SH-SY5Y (cell line): ENCODE measurements at regions not wholly inside any gene's neighbourhood (a gene's known extent, or its start where the extent isn't known, plus 50 kb on each side); places are given as distances from the start of the nearest gene placed in this dataset.

ENCODE experiments used
- GATA2 ChIP-seq: IDR thresholded peaks from 2 replicates; pipeline ENCODE4 v1.6.1; 2011; ENCODE audit warnings: mild to moderate bottlenecking, low read depth, low read length
- GATA3 ChIP-seq: IDR thresholded peaks from 2 replicates; pipeline ENCODE4 v1.6.1; 2011; ENCODE audit warnings: low read depth, mild to moderate bottlenecking, low read length, moderate library complexity

DNA sequence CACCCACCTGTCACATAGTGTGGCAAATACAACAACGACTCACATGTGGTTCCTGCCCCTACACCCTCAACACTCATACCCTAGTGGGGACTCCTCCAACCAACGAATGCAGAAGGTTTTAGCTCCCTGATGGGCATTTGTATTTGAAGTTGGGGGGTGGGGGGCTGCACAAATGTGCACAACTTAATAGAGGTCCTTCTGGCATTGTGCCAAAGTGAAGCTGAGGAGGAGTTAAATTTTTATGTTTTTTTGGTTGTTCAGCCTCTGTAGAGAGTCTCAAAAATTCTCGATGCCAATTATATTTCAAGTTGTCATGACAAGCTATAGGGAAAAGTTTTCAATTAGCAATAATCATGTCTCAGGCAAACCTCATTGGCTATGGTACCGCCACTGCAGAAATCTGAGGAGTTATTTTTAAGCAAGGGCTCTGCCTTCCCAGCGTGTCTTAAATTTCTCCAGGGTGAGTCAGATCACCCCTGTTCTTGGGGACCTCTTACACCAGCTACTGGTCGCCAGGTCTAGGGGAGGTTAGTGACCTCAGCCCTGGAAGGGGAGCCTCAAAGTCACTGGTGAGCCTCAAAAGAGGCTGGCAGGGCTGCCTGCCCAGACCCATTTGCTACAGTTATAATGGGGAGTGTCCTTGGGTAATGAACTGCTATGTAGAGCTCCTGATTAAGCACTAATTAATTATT, 102.7 kb upstream of the TAF1B start:
- no peak for TF ChIP-seq GATA2
- no peak for TF ChIP-seq GATA3

DNA sequence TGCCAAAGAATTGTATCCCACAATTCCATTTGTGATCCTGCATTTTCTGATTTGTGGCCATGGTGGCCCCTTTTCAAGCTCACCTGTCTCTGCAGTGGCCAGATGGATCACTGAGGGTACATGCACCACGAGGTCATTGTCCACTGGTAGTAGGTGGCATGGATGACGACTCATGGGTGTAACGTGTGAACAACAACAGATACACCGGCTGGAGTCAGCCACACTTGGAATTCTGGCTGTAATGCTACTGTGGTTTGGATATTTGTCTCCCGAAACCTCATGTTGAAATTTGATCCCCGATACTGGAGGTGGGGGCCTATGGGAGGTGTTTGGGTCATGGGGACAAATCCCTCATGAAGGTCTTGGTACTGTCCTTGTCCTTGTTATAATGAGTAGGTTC, 102.2 kb upstream of the TAF1B start:
- no peak for TF ChIP-seq GATA3
- TF ChIP-seq GATA2: no peak

DNA sequence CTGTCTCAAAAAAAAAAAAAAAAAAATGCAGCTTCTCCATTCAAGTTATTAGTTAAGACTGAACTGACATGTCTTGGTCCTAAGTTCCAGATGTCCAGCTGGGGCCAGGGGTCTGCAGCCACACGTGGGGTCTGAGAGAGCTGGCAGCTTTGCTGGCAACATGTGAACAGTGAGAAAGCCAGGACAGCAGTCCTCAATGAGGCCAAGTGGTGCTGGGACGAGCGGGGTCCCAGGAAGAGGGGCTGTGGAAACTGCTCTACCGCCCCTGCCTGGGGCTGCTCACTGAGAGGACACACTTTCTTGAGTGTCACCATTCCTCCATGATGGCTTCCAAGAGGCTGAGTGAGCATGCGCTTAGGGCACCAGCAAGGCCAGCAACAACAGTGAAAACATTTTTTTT, 100.7 kb upstream of the TAF1B start:
- TF ChIP-seq GATA3 (no peak), GATA2 (no peak)

DNA sequence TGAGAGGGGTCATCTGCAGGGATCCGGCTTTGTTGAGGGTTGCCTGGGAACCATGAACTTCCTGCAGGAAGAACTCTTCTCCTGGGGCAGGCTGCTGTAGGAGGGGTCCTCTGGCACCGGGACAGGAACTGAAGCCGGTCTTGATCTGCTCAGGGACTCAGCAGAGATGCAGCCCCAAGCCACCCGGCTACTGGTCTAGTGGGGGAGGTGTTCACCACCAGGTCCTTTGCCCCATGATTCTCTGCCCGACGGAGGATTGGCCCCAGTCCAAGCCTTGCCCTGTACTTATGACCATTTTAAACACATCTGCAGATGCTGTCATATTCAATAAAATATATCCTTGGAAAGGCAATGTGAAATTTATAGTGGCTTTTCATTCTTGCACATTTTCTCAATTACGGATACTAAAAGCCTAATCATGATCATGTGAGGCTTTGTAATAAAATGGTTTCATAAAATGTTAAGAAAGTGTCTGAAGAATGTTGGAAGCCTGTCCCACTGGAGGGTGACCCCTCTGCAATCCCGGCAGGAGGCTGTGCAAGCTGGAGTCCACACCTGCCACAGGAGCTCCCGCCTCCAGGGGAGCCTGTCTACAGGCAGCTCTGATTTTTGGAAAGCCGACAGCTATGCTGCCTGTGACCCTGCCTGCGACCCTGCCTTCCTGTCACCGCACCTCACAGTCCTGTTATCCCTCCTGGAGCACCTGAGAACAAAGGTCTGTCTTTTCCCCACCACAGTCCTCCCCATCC, 98.8 kb upstream of the TAF1B start:
- no peak for TF ChIP-seq GATA3
- no peak for TF ChIP-seq GATA2

DNA sequence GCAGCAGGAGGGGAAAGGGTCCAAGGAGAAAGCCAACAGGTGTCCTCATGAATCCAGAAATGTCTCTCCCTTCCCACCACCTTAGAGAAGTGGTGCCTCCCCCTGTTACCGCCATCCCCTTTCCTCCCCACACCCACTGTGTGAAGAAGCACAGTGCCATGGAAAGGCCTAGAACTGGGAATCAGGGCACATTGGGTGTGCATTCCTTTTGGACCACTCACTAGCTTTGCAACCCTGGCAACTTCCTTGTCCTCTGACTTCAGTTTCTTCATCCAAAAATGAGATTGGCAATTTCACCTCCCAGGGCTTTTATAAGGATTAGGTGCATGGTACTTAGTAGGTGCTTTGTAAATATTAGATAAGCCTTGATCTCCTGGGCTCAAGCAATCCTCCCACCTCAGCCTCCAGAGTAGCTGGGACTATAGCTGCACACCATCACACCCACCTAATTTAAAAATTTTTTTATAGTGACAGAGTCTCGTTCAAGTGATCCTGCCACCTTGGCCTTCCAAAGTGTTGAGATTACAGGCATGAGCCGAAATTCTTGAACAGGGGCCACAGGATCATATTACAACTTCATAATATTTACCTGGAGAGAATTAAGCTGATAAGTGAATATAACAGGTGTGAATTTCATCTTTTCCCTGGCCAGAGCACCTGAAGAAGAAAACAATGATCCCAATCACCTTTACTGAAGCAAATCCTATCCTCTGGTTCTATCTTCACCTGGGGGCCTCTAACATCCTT, 97.9 kb upstream of the TAF1B start:
- TF ChIP-seq GATA2 (no peak), GATA3 (no peak)

DNA sequence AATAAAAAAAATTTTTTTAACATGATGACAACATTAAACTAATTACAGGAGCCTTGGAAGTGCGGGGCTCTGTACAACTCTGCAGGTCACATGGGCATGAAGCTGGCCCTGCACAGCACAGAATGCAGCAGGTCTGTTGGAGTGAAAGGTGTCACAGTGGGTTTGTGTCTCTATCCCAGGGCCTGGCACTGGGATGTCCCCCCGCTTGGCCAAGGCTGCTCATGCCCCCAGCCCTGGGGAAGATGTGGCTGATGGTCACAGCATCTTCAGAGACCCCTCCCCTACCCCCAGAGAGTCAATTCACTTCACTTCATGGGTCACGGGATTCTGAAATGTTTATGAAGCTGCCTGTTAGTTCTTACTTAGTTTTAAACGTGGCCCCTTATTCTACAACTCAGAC, 95.9 kb upstream of the TAF1B start:
- no peak for TF ChIP-seq GATA2
- TF ChIP-seq GATA3: no peak

DNA sequence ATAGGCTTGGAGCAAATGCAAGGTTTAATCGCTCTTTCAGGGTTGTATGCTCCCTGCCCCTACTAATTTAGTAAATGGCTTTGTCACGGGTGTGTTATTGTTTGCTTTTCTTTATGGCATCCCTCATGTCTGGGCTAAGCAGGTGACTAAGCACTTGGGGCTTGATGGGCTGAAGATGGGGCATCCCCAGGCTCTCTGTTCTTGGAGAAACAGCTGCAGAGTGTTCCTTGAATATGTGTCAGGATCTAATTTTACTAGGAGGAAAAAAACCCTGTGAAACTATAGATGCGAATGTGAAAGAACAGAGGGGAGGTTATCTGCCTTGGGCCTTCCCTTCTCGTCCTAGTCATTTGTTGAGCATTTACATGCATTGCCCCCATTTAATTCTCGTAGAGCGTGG, 94.7 kb upstream of the TAF1B start:
- TF ChIP-seq GATA2 (no peak), GATA3 (no peak)

DNA sequence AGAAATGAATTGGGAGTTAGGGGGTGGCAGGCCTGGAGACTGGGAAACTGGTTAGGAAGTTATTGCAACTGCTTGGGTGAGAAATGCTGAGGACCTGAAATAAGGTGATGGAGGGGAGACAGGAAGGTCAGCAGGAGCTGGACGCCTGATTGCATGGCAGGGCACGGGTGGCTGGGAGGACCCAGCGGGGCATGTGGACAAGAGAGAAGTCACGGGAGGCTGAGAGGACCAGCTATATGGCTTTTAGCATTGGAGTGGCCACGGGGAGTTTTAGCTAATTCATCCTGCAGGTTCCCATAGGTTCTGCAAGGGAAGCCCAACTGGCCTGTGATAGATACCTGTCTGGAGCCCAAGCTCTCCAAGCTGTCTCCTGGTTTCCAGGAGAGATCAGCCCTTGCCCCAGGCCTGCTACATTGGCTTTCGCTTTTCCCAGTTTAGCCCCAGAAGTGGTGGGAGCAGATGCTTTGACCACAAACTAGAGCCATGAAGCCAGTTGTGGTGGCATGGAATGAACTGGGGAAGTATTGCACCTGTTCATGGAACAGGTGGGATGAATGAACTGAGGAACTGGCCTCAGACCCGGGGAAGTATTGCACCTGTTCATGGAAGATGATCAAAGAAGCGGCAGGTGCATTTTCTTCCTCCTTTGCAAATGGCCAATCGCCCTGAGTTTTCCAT, 93.6 kb upstream of the TAF1B start:
- TF ChIP-seq GATA3 (no peak), GATA2 (no peak)

DNA sequence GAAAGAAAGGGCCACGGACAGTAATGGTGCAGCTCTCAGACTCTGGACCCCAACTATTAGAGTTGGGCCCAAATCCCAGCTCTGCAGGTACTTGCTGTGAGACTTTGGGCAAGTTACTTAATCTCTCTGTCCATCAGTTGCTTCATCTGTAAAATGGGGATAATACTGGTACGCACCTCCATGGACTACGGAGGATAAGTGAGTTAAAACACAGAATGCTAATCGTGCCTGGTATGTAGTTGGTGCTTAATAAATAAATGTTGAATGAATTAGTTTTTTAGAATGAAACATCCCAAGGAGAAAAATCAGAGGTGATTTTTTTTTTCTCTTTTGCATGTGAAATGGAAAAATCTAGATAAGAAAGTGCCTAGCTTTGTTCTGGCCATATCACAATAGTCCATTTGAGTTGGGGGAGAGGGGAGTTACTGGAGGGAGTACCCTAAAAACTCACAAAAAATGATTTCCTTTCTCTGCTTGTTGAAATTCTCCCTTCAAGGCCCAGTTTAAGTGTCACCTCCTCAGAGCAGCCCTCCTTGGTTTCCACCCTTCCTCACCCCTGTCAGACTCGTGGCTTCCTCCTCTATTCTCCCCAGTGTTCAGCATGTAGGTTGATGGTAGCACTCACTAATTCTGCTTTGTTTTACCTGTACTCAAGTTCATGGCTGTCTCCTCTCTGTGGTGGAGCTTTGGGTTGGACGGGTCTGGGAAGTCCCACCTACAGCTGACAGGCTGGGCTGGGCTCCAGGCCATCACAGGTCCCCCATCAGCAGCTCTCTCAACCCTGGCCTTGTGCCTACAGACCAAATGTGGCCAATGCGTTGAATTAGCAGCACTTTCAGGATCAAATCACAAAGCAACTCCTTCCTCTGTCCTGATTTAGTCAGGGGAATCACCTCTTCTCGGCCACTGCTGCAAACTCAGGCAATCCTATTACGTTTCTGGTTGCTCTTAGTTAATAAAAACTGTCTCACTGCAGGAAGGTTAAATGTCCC, 92.8 kb upstream of the TAF1B start:
- TF ChIP-seq GATA3 (no peak), GATA2 (no peak)

DNA sequence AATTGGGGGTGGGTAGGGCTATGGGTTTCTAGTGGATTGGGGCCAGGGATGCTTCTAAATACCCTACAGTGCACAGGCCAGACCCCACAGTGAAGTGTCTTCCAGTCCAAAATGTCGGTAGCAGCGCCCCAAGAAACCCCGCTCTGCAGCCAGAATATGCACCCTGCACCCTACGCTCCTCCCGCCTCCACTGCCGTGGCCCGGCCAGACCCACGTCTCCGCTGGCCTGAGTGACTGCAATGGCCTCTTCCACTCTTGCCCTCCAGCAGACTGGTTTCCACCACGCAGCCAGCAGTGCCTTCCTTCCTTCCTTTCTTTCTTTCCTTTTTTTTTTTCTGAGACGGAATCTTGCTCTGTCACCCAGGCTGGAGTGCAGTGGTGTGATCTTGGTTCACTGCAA, 91.4 kb upstream of the TAF1B start:
- TF ChIP-seq GATA2 (no peak), GATA3 (no peak)

DNA sequence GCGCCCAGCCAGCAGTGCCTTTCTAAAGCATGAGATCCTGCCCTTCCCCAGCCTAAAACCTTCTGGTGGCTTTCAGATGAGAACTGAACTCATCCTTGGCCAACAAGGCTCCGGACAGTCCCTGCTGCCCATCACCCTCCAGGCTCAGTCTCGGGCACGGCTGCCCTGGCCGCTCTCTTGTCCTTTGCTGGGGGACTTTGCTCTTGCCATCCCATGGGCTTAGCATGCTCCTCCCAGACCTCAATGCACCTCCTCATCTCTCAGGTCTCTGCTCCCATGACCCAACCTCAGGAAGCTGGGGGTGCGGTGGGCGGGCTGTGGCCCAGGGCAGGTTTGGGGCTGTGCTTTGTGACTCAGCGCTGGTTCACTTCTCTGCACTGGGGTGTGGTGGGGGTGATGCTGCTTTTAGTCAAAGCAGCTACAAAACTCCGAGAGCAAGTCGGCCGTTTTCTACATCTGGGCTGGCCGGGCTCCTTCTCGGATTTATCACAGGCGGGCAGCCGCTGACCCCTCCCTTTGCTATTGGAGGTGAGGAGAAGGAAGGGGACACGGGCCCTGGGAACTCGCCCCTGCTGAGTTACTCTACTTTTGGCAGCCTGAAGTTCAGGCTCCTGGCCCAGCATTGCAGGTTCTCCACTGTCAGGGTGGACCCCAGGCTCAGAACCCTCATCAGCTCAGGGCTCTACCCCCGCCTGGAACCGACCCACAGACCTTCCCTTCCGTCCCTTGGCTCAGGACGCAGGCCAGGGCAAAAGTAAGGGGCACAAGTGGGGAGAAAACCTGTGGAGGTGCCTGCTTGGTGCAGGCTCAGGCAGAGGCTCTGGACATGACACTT, 90.6 kb upstream of the TAF1B start:
- TF ChIP-seq GATA2 (no peak), GATA3 (no peak)

DNA sequence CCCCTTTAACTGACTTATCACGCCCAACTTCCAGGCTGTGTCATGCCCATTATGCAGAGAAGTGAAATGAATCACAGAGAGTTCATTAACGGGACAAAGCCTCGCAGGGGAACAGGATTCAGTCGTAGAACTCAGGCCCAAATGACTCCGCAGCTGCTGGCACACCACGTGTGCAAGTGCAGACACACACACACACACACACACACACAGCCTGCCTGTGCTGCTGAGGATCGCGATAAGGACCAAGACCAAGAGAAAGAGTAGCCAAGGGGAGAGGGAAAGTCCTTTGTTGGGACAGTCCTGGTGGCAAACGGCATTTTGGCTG, 90.0 kb upstream of the TAF1B start:
- TF ChIP-seq GATA2 (no peak), GATA3 (no peak)
